Testis (tissue), 2 donors: ENCODE measurements at regions not wholly inside any gene's neighbourhood (a gene's known extent, or its start where the extent isn't known, plus 50 kb on each side); places are given as distances from the start of the nearest gene placed in this dataset.

Experiments used
- POLR2A ChIP-seq: fragments of 450-650 bp; IDR thresholded peaks from one replicate; pipeline ENCODE4 v1.6.1; 2017; ENCODE audit warnings: antibody characterized with exemption, mild to moderate bottlenecking, moderate library complexity
- TF ChIP-seq, protein P1 (sequence below), 3 experiments: fragments of 450-650 bp in 2 of 3; fragments of 200-600 bp in 1 of 3; sonication (generic) in 1 of 3; IDR thresholded peaks; one replicate each; pipeline ENCODE4 v1.5.1; 2016 to 2019; ENCODE audit warnings: antibody characterized with exemption in 3 of 3, mild to moderate bottlenecking in 2 of 3, moderate library complexity in 1 of 3

DNA sequence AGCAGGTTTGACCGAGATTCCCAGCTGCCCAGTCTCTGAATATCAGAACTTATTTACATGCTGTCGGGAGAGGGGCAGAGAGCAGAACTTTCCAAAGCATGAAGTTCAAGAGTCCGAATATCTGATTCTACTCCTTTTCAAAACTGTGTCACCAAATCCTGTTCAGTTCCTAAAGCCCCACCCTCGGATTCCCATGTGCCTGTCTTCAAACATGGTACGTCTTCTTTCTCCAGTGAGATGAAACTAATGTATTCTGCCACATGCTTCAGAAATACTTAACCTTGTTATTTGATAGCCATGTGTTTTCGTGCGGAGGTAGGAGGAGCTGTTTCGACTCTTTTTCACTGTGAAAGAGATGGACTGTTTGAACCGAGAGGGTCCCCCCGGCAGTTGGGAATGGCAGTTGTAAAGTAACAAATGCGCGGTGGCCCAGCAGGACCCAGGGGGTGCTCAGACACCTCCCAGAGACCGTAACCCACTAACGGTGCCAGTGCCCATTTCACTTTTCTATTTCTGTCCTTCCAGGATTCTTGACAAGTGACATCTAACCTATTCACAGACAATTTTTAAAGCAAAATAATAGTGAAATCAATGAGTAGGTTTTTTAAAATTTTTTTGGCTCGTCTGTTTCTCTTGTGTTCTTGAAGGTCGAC lies 67.2 kb downstream of the ZBTB18 start:
- TF ChIP-seq, protein P1, sequence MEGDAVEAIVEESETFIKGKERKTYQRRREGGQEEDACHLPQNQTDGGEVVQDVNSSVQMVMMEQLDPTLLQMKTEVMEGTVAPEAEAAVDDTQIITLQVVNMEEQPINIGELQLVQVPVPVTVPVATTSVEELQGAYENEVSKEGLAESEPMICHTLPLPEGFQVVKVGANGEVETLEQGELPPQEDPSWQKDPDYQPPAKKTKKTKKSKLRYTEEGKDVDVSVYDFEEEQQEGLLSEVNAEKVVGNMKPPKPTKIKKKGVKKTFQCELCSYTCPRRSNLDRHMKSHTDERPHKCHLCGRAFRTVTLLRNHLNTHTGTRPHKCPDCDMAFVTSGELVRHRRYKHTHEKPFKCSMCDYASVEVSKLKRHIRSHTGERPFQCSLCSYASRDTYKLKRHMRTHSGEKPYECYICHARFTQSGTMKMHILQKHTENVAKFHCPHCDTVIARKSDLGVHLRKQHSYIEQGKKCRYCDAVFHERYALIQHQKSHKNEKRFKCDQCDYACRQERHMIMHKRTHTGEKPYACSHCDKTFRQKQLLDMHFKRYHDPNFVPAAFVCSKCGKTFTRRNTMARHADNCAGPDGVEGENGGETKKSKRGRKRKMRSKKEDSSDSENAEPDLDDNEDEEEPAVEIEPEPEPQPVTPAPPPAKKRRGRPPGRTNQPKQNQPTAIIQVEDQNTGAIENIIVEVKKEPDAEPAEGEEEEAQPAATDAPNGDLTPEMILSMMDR (IDR thresholded peaks at IDR 0.05) = no peak
- TF ChIP-seq POLR2A = no peak
